Neural cell (in vitro differentiated cells): ENCODE measurements at regions not wholly inside any gene's neighbourhood (a gene's known extent, or its start where the extent isn't known, plus 50 kb on each side); places are given as distances from the start of the nearest gene placed in this dataset.
"Not testable (repeated sequence)": the region's sequence is repeated elsewhere in the genome, so short reads cannot be mapped to it uniquely, and the experiment has no call there.

Experiments used
- H2AFZ ChIP-seq: fragments of 200-600, 300-800 bp; sonication (generic), shearing (Covaris generic); 2 replicates; pipeline ENCODE4 v1.6.0; 2014; ENCODE audit warnings: low read depth, mild to moderate bottlenecking, antibody characterized with exemption, low read length, moderate library complexity
- H3F3A ChIP-seq: fragments of 200-600 bp; shearing (Covaris generic); 2 replicates; pipeline ENCODE4 v1.6.1; 2016; ENCODE audit warnings: mild to moderate bottlenecking, moderate library complexity, mixed read lengths, antibody characterized with exemption, low read length; ENCODE audit not compliant: insufficient read depth, poor library complexity, severe bottlenecking
- H3K27ac ChIP-seq: fragments of 200-600, 300-800 bp; sonication (generic), shearing (Covaris generic); 2 replicates; pipeline ENCODE4 v1.5.1; 2014; ENCODE audit warnings: mild to moderate bottlenecking, low read length, moderate library complexity
- H3K27me3 ChIP-seq: fragments of 300-800, 200-600 bp; sonication (generic), shearing (Covaris generic); 2 replicates; pipeline ENCODE4 v1.6.0; 2014; ENCODE audit warnings: mild to moderate bottlenecking, low read depth, low read length, moderate library complexity; ENCODE audit not compliant: insufficient read depth
- H3K36me3 ChIP-seq: fragments of 300-800, 200-600 bp; sonication (generic), shearing (Covaris generic); 2 replicates; pipeline ENCODE4 v1.5.1; 2014; ENCODE audit warnings: mild to moderate bottlenecking, antibody characterized with exemption, low read length, moderate library complexity; ENCODE audit not compliant: insufficient read depth
- H3K4me2 ChIP-seq: fragments of 300-800, 200-600 bp; sonication (generic), shearing (Covaris generic); 2 replicates; pipeline ENCODE4 v1.6.0; 2014; ENCODE audit warnings: mild to moderate bottlenecking, low read length
- H3K4me3 ChIP-seq: fragments of 300-800, 200-600 bp; sonication (generic), shearing (Covaris generic); 2 replicates; pipeline ENCODE4 v1.5.1; 2014; ENCODE audit warnings: mild to moderate bottlenecking, low read length, moderate library complexity
- H3K79me2 ChIP-seq: fragments of 200-600 bp; shearing (Covaris generic); replicated peaks from 2 replicates; pipeline ENCODE4 v1.6.0; 2014; ENCODE audit warnings: mild to moderate bottlenecking, low read length, moderate library complexity; ENCODE audit not compliant: insufficient read depth
- H3K9ac ChIP-seq: fragments of 300-800, 200-600 bp; sonication (generic), shearing (Covaris generic); 2 replicates; pipeline ENCODE4 v1.6.1; 2016; ENCODE audit warnings: mild to moderate bottlenecking, low read length, mixed read lengths
- H3K9me2 ChIP-seq: fragments of 200-600 bp; shearing (Covaris generic); 2 replicates; pipeline ENCODE4 v1.6.1; 2016; ENCODE audit warnings: mild to moderate bottlenecking, low read length, mixed read lengths; ENCODE audit not compliant: insufficient read depth
- H3K9me3 ChIP-seq: fragments of 200-600, 300-800 bp; sonication (generic), shearing (Covaris generic); 2 replicates; pipeline ENCODE4 v1.6.1; 2016; ENCODE audit warnings: mild to moderate bottlenecking, mixed run types, low read length, moderate library complexity, mixed read lengths
- H4K20me1 ChIP-seq: fragments of 200-600 bp; shearing (Covaris generic); 2 replicates; pipeline ENCODE4 v1.6.1; 2016; ENCODE audit warnings: mild to moderate bottlenecking, mixed run types; ENCODE audit not compliant: insufficient read depth
- EP300 ChIP-seq: fragments of 450-650 bp; conservative IDR thresholded peaks from 2 replicates; pipeline ENCODE4 v1.6.1; 2014; ENCODE audit warnings: antibody characterized with exemption, mild to moderate bottlenecking, moderate library complexity; ENCODE audit not compliant: poor library complexity, severe bottlenecking
- EZH2 ChIP-seq: fragments of 200-600, 300-800 bp; shearing (Covaris generic), sonication (generic); IDR thresholded peaks from 2 replicates; pipeline ENCODE4 v1.6.1; 2014; ENCODE audit warnings: antibody characterized with exemption, low read length, borderline replicate concordance, mild to moderate bottlenecking; ENCODE audit not compliant: insufficient read depth, poor library complexity, severe bottlenecking
- MXI1 ChIP-seq: fragments of 450-650 bp; conservative IDR thresholded peaks from 2 replicates; pipeline ENCODE4 v1.6.1; 2014; ENCODE audit warnings: antibody characterized with exemption, mild to moderate bottlenecking; ENCODE audit not compliant: poor library complexity, severe bottlenecking
- POLR2AphosphoS5 ChIP-seq: IDR thresholded peaks from 2 replicates; pipeline ENCODE4 v1.6.1; 2012
- RAD21 ChIP-seq: fragments of 450-650 bp; conservative IDR thresholded peaks from 2 replicates; pipeline ENCODE4 v1.6.1; 2014; ENCODE audit warnings: antibody characterized with exemption, mild to moderate bottlenecking, moderate library complexity
- SMC3 ChIP-seq: fragments of 450-650 bp; conservative IDR thresholded peaks from 2 replicates; pipeline ENCODE4 v1.6.1; 2014; ENCODE audit warnings: antibody characterized with exemption, mild to moderate bottlenecking, moderate library complexity; ENCODE audit not compliant: poor library complexity
- TAF1 ChIP-seq: IDR thresholded peaks from 2 replicates; pipeline ENCODE4 v1.6.1; 2012; ENCODE audit warnings: low read depth
- TF ChIP-seq, protein P1 (sequence below): IDR thresholded peaks from 2 replicates; pipeline ENCODE4 v1.6.1; 2012; ENCODE audit warnings: borderline replicate concordance
- TF ChIP-seq, protein P2 (sequence below): fragments of 450-650 bp; IDR thresholded peaks from 2 replicates; pipeline ENCODE4 v1.5.1; 2014; ENCODE audit warnings: antibody characterized with exemption, mild to moderate bottlenecking, moderate library complexity; ENCODE audit not compliant: poor library complexity, severe bottlenecking

DNA sequence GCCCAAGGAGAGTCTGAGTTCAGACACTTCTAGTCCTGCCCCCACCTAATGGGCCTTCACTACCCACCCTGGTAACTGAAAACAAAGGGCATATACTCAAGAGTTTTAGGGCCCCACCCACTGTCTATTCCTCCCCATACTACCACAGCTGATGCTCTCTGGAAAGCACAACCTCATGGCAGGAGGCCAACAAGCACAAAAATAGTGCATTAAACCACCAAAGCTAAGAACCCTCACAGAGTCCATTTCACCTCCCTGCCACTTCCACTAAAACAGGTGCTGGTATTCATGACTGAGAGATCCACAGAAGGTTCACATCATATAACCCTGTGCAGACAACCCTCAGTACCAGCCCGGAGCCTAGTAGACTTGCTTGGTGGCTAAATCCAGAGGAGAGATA, 132.1 kb upstream of the ADGRB3 start:
- H3K9me3 ChIP-seq: no peaks in the 10 kb centered on the region

DNA sequence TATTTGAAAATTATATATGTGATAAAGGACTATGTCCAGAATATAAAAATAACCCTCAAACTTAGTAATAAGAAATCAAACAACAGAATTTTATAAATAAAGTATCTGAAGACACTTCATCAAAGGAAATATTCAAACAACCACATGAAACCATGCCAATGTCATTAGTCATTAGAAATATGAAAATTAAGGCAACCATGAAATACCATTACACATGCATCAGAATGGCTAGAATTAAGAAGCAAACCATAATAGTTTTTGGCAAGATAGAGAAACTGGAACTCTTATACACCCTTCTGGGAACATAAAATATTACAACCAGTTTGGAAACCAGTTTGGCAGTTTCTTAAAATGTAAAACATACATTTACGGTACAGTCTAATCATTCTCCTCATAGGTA, 137.2 kb upstream of the ADGRB3 start:
- no peaks in the 10 kb centered on the region for H4K20me1 ChIP-seq
- H3K9ac ChIP-seq: no peak overlapping the region
- no peaks in the 10 kb centered on the region for H3K9me2 ChIP-seq
- H3K27me3 ChIP-seq: no peaks in the 10 kb centered on the region
- no peak for TF ChIP-seq POLR2AphosphoS5
- no peak for TF ChIP-seq MXI1
- TF ChIP-seq, protein P1, sequence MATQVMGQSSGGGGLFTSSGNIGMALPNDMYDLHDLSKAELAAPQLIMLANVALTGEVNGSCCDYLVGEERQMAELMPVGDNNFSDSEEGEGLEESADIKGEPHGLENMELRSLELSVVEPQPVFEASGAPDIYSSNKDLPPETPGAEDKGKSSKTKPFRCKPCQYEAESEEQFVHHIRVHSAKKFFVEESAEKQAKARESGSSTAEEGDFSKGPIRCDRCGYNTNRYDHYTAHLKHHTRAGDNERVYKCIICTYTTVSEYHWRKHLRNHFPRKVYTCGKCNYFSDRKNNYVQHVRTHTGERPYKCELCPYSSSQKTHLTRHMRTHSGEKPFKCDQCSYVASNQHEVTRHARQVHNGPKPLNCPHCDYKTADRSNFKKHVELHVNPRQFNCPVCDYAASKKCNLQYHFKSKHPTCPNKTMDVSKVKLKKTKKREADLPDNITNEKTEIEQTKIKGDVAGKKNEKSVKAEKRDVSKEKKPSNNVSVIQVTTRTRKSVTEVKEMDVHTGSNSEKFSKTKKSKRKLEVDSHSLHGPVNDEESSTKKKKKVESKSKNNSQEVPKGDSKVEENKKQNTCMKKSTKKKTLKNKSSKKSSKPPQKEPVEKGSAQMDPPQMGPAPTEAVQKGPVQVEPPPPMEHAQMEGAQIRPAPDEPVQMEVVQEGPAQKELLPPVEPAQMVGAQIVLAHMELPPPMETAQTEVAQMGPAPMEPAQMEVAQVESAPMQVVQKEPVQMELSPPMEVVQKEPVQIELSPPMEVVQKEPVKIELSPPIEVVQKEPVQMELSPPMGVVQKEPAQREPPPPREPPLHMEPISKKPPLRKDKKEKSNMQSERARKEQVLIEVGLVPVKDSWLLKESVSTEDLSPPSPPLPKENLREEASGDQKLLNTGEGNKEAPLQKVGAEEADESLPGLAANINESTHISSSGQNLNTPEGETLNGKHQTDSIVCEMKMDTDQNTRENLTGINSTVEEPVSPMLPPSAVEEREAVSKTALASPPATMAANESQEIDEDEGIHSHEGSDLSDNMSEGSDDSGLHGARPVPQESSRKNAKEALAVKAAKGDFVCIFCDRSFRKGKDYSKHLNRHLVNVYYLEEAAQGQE: no peak
- TF ChIP-seq, protein P2, sequence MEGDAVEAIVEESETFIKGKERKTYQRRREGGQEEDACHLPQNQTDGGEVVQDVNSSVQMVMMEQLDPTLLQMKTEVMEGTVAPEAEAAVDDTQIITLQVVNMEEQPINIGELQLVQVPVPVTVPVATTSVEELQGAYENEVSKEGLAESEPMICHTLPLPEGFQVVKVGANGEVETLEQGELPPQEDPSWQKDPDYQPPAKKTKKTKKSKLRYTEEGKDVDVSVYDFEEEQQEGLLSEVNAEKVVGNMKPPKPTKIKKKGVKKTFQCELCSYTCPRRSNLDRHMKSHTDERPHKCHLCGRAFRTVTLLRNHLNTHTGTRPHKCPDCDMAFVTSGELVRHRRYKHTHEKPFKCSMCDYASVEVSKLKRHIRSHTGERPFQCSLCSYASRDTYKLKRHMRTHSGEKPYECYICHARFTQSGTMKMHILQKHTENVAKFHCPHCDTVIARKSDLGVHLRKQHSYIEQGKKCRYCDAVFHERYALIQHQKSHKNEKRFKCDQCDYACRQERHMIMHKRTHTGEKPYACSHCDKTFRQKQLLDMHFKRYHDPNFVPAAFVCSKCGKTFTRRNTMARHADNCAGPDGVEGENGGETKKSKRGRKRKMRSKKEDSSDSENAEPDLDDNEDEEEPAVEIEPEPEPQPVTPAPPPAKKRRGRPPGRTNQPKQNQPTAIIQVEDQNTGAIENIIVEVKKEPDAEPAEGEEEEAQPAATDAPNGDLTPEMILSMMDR: no peak
- TF ChIP-seq SMC3: no peak
- no peak for TF ChIP-seq EZH2
- no peak for TF ChIP-seq EP300
- TF ChIP-seq RAD21: no peak
- no peak for TF ChIP-seq TAF1
- no peak overlapping the region for H3K27ac ChIP-seq
- no peak overlapping the region for H2AFZ ChIP-seq
- no peaks in the 10 kb centered on the region for H3K79me2 ChIP-seq
- no peaks in the 10 kb centered on the region for H3K36me3 ChIP-seq
- no peak overlapping the region for H3K4me3 ChIP-seq
- no peaks in the 10 kb centered on the region for H3F3A ChIP-seq
- H3K9me3 ChIP-seq: no peaks in the 10 kb centered on the region
- H3K4me2 ChIP-seq: no peak overlapping the region

More for the DNA sequence above, 132.1 kb upstream of the ADGRB3 start:
- no peak overlapping the region for H2AFZ ChIP-seq
- no peaks in the 10 kb centered on the region for H3F3A ChIP-seq
- H3K9ac ChIP-seq: no peak overlapping the region
- no peaks in the 10 kb centered on the region for H3K36me3 ChIP-seq
- no peaks in the 10 kb centered on the region for H3K9me2 ChIP-seq
- H3K27ac ChIP-seq: no peak overlapping the region
- H3K27me3 ChIP-seq: no peaks in the 10 kb centered on the region
- no peaks in the 10 kb centered on the region for H4K20me1 ChIP-seq
- TF ChIP-seq, protein P1: no peak
- no peak for TF ChIP-seq POLR2AphosphoS5
- H3K79me2 ChIP-seq: no peaks in the 10 kb centered on the region
- no peak overlapping the region for H3K4me3 ChIP-seq
- H3K4me2 ChIP-seq: no peak overlapping the region

DNA sequence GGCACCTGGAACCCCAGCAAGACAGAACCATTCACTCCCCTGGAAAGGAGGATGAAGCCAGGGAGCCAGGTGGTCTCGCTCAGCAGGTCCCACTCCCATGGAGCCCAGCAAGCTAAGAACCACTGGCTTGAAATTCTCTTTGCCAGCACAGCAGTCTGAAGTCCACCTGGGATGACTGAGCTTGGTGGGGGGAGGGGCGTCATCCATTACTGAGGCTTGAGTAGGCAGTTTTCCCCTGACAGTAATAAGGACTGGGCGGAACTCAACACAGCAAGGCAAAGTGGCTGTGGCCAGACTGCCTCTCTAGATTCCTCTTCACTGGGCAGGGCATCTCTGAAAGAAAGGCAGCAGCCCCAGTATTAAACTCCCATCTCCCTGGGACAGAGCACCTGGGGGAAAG, 140.2 kb upstream of the ADGRB3 start:
- not testable (repeated sequence) for H3K9ac ChIP-seq, H3K9me2 ChIP-seq, H3K27ac ChIP-seq, H3F3A ChIP-seq, H3K9me3 ChIP-seq, H3K36me3 ChIP-seq, H4K20me1 ChIP-seq, H2AFZ ChIP-seq, H3K4me2 ChIP-seq, H3K4me3 ChIP-seq, H3K27me3 ChIP-seq, H3K79me2 ChIP-seq
